EH (cell line): ENCODE measurements at regions not wholly inside any gene's neighbourhood (a gene's known extent, or its start where the extent isn't known, plus 50 kb on each side); places are given as distances from the start of the nearest gene placed in this dataset.

ENCODE experiments used
- DNase-seq: peaks from one replicate; pipeline ENCODE4 v3.0.0-alpha.2; 2015; ENCODE audit warnings: low read depth

DNA sequence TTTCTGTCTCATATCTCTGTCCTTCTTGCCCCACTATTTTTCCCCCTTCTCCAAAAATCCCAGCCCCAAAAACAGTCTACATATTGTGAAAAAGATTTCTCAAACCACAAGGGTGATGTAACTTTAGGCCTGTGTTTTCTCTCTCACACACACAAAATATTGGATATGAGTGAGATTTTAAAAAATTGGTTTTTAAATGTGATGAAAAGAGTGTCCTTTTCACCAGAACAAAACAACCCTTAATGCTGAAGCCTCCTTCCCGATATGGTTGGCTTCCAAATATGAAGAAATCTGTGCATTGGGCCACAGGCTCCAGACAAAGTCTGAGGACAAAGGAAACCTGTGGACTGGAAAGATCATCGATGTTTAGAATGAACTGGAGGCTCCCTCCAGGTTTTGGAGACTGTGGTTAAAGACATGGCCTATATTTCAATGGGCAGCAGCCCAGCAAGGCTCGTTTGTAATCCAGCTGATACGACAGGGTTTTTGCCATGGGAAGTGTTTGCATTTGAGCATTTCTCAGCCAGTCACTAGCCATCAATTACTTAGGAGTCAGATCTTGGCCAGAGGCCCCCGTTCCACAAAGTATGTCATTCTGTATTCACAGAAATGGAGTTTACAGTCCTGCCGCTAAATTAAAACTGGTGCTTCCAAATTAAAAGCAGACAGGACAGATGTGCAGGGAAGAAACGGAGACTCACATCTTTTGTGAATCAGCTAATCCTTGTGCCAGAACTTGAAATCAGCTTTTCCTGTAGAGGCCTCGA lies 546.3 kb downstream of the EBF1 start:
- no peak for DNase-seq

DNA sequence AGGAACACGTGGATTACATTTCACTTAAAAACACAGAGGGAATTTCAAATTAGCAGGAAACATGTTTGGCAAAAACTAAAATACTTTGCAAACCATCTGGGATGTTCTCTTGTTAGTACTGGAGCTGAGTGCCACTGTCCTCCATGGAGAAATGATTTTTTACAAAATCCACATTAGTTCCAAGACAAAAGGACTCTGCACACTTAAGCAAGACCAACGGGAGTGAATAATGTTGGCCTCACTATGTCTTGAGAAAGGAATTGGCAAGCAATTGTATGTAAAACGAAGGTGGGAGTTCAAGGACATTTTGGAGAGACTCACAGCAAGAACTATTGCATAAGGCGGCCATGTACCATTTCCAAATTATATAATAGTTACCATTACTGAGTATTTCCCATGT lies 547.5 kb downstream of the EBF1 start:
- DNase-seq: no peak

DNA sequence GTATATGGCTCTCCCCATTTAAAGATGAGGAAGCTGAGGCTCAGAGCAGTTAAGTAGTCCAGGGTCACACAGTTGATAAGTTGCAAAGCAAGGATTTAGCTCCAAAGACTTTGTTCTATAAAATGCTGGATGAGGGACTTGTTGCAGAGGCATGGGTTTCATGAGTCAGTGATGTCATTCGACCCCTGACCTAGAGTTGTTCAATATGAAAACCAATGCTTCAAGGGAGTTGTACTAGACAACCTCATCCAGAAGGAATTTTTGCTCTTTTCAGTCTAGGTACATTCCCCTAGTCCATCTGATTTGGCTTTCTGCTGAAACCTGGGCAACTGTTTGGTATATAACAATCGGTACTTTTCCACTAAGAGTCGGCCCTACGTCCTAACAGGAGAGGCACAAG lies 550.4 kb downstream of the EBF1 start:
- no peak for DNase-seq

DNA sequence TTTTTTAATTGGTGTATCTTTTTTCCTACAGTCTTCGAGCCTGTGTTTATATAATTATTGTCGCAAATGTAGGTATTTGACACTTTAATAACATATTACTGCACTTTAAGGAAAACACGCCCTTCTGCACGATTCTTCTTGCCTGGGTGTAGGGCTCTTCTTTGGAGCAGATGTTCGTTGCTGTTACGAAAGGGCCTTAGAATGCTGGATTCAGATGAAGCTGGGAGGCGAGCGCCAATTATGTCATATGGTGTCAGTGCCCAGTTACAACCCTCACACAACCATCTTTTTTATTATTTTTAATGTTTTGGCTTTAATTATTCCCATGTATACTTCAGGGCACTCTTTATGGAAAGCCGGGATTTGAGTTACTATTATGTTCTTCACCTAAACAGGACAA lies 553.0 kb downstream of the EBF1 start:
- no peak for DNase-seq

DNA sequence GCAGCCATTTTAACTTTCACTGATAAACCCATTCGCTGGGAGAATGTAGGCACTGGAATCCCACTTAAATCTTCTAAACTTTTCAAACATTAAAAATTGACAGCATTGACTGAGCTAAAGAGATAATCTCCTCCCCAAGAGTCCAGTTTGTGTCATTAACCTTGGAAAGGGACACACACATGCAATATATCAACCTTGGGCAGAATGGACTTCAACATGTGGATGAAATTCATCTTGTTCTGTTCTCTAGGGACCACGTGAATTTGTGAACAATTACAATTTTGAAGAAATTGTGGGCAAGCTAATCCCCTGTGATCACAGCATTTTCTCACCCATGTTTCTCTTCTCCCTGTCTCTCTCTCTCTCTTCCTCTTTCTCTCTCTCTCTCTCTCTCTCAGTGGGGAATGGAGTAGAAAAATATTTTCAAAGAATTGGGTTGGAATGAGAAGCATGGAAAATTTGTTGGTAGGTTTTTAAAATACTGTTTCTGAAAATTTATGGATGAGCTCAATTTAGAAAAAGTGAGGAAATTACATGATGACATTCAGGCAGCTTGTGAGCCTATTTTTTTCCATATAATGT lies 553.7 kb downstream of the EBF1 start:
- no peak for DNase-seq

DNA sequence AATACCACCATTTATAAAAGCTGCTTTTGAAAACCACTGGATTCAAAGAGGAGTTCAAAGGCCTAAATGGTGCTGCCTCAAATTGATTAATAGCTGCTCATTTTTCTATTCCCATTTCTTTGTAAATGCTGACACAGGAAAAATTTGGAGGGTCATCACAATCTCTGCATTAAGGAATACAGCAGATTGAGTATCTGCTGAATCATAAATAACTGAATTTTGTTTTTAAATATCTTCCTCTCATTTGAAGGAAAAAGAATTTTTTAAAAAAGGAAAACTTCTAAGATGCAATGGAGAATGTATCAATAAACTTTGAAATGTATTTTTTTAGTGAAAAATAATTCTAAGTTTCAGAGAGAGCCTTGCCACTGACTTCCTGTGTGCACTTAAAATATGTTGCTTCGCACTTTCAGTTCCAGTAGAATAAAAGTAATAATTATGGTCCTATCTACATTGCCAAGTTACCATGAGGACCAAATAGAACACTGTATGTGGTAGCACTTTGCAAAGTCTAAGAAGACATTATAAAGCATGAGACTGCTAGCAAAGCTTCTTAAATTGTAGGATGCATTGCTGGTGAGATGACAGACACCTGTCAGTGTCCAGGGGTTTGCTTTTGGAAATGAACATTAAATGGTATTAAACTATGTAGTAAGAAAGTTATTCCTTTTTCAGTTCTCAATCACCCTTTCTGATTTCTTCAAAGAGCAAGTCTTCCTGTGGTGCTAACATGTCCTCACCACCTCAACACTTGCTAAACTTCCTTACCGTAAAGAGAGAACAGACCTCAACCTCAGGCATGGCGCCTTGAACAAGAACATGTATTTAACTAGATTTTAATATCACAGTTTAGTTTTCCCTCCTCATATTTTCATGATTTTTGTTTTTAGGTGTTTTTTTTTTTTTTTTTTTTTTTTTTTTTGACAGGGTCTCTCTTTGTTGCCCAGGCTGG lies 555.1 kb downstream of the EBF1 start:
- no peak for DNase-seq

DNA sequence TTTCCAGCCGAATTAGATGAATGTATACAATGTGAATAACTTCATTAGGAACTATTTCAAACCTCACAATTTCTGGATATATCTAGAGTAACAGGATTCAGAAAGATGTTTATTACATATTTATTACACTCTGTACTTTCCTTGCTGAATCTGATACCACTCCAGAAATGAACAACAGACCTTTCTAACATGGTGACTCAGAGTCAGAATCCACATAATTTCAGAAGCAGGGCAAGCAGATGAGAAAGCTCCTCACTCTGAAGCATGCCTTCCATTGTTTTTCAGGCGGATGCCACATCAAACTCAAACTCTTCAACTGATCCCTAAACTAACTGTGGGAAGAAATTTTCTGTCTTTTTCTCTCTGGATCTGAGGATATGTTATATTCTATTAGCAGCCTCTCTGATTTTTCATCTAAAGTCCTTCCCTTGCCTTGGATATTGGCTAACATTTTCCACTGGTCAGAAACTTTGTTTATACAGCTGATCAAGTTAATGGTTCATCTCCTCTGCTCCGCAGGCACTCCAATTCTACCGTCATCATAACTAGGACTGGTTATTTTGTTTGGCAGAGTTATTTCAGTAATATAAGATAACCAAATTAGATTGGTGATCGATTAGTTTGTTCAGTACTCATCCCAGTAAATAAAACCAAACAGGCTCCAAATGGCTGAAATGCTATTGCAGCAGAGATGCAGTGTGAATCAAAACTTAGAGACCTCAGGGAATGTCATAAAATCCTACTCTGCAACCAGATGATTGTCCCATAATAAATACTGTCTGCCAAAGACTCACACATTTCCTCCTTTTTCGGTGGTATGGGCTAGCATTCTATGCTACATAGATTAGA lies 556.0 kb downstream of the EBF1 start:
- DNase-seq: peak; percentile 4

DNA sequence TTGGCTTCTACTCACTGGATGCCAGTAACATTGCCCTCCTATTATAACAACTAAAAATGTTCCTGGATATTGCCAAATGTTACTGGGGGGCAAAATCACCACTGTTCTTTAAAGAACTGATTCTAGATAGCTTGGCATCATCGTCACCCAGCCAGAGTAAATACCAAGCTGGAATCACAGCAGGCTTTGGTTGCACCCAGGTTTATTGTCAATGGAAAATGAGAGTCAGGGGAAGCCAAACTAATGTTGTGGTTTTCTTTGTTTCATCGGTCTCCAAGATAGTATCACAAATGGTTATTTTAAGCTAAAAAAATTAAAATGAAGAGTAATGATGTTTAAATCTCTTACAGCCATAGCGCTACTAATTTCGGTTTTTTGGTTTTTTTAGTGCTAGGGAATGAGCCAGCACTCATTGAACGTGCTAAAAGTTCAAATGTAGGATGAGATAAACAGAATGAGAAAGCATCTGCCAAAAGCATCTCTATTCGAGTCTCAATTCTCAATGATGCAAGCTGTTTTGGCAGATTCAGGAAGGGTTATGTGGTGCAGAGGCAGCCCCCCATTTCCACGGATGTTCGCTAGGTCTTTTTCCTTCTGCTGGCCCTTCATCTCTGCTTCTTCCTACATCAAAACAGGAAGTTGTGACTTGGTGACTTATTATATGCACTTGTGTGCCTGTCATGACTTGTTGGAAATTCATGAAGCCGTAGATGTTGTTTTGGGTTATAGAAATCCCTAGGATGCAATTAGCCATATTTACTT lies 558.0 kb downstream of the EBF1 start:
- DNase-seq: no peak

DNA sequence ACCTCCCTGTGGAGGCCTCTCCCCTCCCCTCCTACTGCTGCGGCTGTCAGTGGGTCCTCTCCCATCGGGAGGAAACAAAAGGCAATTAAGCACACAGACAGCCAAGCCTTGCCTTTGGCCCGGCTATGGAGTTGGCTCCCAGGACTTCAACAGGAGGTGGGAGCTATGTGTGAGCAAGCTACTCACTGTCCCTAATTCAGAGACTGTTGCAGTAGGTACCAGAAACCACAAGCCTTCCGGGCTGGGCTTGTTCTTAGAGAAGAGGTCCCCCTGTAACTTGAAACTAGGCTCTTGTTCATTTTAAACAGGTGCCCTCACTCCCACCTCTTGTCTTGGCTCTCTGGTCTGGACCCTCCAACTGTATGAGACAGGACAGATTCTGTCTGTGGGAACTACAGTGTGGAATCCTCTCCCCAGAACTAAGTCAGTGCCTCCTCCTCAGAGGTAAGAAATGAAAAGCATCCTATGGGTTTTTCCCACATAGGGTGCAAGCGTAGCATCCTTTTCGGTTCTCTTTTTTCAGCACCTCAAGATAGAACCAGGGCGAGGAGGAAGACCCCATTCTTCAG lies 561.1 kb downstream of the EBF1 start:
- DNase-seq: no peak

DNA sequence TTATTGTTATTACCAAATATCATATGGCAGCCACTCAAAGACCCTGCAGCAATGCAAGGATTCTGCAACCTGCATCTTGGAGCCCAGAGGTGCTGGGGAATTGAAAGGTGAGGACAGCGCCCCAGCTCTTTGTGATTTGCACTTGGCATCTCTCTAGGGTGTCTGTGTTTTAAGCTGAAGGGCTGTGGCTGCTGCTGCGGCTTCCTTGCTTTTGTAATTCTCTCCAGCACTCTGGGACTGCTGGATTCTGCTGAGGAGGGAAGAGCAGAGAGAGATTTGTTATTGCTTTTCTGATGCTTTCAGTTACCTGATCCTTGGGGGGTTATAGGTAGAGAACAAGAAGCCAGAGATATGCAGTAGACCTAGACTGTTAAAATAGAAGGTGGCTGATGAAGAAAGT lies 562.4 kb downstream of the EBF1 start:
- DNase-seq: no peak

DNA sequence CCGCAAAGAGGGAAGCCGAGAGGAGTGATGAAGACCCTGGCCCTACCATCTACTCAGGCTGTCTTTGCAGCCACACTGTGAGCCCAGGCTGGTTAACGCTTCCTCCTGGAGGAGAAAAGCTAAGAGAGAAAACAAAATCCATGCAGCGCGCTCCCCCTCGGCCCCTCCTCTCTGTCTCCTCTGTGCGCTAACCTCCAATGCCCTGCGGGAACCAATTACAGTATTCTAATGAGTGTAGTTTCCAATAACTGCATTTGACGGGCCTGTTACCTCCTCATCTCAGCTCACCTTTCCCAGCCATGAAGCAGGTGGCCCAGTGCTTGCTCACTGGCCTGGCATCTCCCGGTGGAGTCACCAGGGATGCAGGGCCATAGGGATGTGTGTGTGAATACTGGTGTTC lies 565.5 kb downstream of the EBF1 start:
- DNase-seq: no peak

DNA sequence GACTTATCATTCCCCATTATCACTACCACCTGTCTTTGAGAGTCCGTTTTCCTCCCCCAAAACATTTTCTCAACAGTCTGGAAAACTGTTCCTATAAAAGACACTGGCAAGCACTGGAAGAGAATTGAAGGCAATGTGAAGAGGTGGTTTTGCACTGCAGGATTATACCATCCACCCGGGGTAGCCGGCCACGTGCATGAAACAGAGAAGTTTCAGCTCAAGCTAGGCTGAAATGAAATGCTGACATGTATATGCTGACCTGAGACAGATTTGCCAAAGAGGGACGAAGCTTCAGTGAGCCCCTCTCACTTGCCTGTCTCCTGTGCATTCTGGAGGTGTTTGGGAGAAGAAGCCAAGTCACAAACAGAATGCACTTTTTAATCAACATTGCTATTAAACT lies 567.0 kb downstream of the EBF1 start:
- no peak for DNase-seq

DNA sequence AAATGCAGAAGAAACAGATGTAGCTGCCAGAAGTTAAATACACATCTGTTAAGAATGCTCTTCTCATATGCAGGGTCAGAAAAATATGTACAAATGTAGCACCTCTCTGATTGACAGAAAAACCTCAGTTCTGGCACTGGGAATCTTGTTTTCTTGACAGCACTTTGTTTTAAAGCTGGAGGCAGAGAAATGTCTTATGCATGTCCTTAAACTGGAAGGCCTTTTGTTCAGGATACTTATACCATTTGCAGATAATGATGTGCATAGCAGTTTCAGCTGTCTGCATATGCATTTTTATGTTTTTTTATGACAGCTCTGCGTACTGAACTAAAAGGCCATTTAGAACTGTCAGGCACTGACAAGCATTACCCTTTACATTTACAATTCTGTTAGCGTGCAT lies 567.9 kb downstream of the EBF1 start:
- no peak for DNase-seq

DNA sequence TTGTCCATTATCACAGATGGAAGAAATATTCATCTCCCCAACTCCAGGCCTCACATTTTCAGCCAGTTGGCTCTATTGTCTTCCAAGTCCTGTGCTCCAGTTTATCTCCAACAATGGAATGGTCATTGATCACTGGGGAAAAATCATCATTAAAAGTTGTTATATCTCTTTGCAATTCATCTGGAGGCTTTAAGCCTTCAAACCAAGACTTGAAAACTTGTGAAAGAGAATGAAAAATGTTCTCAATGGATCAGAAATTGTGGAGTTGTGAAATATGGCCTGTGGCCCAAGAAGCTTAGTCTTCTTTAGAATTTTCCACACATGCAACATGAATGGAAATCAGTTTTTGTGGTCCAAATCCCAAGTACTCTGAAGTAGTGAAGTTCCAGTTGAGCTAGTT lies 569.6 kb downstream of the EBF1 start:
- no peak for DNase-seq

DNA sequence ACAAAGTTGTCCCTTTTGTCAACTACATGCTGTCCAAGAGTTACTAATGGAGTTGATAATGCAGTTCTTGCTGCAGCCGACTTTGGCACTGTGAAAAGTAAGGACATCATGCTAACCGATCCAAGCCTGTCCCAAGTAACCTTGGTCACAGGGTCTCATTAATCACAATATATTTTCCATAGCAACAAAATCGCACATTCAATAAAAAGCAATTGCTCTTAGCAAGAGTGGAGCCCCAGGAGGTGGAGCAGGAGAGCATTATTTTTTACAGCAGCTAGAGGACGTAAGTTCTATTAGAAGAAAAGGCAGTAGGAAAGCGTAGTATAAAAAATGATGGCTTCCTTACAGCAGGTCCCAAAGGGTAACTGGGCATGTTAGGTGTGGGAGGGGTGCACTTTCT lies 570.3 kb downstream of the EBF1 start:
- DNase-seq: no peak

DNA sequence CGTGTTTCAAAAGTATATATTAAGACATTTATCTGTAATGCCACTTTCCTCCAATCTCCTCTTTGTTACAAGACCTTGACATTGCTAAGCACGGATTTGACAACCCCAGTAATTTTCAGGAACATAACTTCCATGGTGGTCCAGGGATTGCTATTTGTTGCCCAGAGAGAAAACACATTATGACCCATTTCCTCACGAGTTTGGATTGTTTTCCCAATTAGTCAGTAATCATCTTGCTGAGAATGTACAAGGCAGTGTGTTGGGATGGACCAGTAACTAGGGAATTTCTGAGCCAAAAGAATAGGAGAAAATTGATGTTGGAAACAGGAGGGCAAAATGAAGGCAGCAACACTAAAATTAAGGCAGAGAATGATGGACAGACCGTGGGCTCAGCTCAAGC lies 574.1 kb downstream of the EBF1 start:
- no peak for DNase-seq

DNA sequence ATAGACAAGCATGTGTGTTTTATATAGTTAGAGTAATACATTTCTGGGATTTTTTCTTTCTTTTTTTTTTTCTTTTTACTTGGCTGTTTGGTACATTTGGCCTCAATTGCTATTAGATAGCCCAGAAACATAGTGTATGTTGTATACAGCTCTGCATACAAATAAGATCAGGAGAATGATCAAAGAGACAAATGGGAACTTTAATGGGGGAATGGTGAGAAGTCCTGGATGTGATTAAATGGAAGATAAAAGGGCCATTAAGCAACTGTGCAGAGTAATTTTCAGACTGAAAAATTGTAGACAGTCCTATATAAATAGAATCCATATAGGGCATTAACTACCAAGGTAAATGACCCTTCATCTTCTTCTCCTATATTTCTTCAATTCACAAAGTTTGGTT lies 575.6 kb downstream of the EBF1 start:
- no peak for DNase-seq

DNA sequence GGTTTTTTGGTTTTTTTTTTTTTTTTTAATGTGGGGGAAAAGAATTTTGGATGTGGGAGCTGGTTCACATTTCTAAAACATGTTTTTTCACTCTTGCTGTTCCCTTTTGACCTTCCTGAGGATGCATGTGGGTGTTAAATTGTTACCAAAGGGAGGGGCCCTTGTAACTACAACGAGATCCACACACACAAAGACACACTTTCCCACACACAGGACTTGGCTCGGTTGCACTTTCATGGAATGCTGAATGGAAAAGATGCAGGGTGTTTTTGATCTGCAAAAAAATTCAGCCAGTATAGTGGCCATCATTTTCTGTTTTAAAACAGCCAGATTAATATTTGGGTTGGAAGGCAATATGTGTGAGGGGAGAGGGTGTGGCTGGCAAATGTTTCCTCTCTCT lies 576.9 kb downstream of the EBF1 start:
- no peak for DNase-seq

DNA sequence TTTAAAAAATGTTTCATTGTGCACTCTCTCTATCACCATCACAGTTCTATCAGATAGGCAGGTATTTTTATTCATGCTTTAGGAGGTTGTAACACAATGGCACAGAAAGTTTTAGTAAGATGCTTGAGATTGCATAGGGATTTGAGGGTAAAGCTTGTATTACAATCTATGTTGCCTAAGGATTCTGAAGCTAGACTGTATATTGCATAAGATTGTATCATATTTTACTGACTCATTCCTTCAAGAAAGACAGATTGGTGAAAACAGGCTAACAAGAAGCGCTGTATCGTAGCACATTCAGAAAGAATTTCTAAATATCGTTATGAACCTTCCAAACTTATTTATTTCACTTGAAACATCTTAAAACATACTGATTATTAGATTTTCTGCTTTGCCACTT lies 577.7 kb downstream of the EBF1 start:
- DNase-seq: no peak

DNA sequence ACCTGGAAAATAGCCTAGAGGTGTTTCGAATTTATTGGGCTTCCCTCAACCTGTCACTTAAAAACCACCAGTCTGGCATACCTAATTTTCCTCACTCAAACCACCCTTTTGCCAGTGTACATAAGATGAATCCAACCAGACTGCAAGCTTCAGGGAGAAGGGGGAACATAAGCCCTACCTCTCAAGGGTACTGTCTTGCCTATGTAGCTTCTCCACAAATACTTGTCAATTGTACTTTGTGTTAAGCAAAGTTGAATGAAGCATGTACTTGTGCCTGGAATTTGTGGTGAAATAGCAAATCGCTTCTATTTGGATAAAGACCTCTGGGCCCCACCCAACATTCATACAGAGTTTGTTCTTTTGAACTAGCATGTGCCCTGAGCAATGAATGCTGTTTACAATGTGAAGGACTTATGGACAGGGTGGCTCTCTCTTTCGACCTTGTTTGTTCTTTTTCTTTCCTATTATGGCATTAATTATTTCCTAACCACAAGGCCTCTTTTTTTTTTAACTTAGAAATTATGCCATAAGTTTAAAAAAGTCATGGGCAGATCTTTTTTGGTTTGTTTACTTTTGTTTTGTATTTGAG lies 580.2 kb downstream of the EBF1 start:
- DNase-seq: no peak

DNA sequence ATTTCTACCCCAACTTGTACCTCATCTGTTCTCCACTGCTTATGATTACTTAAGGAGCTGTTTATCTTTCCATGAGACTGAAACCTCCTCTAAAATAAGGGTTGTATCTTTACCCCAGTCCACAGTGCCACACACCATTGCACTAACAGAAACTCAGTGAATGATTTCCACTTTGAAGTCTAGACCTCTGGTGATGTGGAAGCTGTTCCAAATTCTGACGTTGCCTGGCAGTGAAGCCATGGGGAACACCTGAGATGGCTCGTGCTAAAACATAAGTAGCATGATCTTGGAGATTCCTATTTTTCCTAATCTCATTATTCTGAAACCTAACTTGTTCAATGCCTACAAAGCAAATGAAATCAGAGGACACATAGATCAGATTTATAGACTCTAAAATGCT lies 583.2 kb downstream of the EBF1 start:
- no peak for DNase-seq
